NCI-H1105 (cell line): ENCODE measurements at regions not wholly inside any gene's neighbourhood (a gene's known extent, or its start where the extent isn't known, plus 50 kb on each side); places are given as distances from the start of the nearest gene placed in this dataset.
"Not testable (repeated sequence)": the region's sequence is repeated elsewhere in the genome, so short reads cannot be mapped to it uniquely, and the experiment has no call there.

Experiments used
- DNase-seq: peaks from one replicate; lab custom pipeline; 2025; lab: John Stamatoyannopoulos, UW

DNA sequence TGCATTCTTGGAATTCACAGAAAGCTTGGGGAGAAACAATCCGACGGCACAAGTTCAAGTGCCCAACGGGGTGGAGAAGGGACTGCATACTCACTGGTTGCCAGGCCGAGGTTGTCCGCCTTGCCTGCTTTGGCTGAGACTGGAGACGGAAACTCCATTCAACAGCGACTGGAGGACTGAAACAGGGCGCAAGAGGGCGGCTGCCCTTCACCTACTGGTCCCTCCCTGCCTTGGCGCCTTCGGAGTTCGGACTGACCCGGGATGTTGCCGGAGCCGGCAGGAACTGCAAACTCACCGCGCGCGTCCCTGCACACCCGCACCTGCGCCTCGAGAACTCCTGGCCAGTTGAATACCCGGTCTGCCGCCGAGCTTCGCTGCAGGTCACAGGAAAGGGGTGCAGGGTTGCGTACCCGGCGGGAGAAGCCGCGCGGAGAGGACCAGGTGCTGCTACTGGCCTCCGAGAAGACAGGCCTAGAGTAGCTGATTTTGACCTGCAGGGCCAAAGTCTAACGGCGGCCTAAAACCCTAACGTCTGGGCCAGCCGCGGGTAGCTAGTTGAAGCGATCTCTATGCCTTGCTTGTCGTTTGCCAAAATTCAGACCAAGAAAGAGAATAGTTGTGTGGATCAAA is 132.9 kb downstream of the FAM72B start:
- DNase-seq = not testable (repeated sequence)

DNA sequence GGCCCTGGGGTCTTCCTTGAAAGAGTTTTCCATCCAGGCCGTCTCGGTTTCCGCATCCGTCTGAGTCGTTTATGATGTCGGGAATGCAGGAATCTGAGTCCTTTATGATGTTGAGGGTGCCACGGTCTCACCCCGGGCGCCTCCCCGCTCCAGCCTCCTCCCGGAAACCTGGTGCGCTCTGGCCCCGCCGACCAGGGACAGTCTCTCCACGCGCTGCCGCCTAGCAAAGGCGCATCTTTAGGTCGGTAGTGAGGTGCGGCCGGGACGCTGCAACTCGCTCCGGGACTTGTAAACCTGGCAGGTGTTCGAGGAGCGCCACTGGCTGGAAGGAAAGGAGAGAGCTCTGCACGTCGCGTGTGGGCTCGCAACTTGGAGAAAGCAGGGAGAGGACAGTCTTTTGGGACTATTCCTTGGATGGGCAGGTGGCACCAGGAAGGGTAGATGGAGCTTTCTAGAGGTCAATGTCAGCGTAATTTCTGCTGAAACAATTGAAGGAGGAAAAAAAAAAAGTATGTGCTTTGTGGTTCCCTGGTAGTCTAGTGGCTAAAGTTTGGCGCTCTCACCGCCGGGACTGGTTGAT is 132.0 kb downstream of the FAM72B start:
- DNase-seq = not testable (repeated sequence)

DNA sequence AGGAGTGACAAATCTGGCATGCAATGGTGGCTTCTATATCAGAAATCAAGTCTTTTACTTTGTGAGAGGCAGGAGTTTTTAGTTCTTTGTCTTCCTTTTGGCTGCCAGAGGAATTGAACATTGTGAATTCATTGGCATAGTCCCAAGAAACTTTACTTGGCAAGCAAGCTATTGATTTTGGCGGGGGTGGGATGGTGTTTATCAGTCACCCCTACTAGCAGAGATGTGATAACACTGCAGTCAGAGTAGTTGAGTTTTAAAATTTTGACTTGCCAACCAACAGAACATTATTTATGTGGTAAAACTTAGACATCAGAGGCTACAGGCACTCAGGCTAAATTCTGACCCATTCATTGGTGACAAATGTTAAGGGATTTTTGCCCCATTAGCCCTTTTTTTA is 129.2 kb downstream of the FAM72B start:
- DNase-seq = not testable (repeated sequence)

DNA sequence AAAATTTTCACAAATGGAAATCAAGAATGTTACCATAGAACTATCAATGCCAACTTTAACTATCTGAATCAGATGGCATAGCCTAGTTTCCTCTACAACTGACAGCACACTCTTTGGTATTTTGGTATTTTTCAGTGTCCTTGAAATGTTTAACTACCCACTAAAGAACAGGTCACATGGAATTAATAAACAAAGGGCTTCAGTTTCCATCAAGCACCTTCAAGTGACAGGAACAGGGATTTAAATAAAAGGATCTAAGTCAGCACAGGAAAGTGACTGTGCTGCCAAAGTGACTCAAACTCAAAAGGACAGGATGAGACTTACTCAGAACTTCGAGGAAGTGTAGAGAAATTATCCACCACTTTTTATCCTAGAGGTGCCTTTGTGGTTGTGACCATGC is 117.2 kb downstream of the FAM72B start:
- DNase-seq = not testable (repeated sequence)

DNA sequence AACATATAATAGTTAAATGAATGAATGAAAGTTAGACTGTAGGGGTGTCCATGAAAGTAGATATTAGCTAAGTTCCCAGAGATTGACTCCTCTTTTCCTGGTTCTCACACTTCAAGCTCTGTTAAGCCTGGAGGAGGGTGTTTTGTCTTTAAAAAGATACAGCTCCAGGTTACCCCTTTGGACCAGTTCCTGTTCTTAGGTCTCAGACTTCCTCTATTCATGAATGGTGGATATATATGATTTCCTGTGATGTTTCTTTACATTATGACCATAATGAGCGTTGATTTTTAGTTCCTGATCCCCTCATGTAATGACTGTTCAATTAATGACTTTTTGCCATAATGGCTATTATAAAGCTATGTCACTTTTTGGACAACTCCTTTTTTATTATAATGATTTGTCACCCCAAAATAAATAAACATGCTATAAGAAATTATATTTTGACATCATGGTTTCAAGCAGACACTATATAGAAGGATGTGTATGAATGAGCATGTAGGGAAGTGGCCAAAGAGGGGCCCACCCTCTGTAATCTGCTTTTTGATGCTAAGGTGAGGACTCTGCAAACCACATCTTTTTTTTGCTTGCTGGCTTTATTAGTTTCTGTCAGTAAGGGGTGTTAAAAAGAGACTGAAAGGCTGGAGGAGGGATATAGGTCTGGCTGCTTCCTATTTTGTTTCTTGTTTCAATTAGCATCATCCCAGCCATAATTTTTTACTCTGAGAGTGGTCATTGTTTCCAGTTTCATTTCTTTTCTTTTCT is 115.2 kb downstream of the FAM72B start:
- not testable (repeated sequence) for DNase-seq

DNA sequence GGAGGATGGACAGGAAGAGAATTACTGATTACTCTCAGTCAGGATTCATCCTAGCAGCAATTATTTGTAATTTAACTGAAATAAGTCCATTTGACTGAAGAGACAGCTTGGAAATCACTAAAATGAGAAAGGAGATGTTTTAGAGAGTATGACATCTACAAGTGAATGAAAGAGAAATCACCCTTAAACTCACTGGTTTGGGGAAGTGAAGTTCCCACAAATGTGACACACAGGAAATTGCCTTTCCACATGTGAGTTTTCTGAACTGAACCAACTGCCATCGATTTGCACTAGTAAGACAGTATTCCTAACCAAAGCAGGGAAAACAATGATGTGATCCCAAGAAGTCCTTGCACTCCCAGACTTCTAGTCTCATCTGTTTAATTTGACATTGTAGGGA is 110.3 kb downstream of the FAM72B start:
- not testable (repeated sequence) for DNase-seq

DNA sequence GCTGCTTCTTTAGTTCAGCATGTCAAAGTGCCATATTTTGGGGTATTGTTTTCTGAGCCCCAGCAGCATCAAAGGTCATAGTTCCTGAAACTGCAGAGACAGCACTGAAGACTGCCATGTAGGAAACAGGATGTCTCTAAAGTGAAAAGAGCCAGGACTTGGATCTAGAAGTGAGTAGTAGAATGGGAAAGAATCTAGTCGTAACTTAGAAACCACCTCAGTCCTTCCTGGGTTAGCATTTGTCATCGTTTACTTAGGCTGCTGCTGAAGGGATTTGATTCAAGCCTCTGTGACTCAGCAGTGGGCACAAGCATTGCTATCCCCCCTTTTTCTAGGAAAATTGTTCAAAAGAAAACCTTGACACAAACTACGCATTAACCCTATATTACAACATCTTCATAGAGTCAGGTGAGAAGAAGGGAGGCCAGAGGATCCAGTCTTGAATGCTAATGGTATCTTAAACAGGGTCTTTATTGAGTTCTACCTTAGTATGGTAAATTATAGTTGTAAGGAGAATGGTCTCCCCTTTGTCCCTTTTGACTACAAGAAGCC is 108.8 kb downstream of the FAM72B start:
- not testable (repeated sequence) for DNase-seq

DNA sequence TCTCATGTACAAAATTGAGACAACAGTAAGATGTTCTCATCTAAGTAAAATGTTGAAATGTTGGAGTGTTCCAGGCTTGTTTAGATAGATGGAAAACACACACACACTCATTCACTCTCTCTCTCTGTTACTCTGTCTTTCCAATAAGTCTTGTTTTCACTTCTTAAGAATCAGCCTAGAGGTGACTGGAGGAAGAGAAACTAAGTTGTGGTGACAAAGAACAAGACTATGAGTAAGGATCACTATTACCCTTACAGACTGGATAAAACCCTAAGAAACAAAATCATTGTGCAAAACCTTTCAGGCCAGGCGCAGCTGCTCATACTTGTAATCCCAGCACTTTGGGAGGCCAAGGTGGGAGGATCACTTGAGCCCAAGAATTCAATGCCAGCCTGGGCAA is 107.5 kb downstream of the FAM72B start:
- DNase-seq = not testable (repeated sequence)

DNA sequence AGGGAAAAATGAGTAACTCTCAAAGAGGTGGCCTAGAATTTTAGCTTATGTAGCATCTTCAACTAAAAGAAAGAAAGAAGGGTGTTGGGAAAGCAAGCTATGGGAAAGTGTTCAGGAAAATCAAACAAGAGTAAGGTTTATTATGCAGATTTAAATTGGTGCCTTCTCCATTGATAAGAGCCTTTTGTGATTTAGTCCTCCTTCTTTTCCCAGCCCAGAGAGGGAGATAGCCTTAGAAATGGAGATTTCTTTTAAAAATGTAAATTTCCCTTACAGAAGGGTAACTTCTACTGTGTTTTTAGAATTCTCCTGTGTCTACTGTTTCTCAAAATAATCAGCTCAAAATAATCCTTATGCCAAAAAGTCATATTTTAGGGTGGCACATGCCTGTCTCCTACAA is 104.5 kb downstream of the FAM72B start:
- DNase-seq = not testable (repeated sequence)

DNA sequence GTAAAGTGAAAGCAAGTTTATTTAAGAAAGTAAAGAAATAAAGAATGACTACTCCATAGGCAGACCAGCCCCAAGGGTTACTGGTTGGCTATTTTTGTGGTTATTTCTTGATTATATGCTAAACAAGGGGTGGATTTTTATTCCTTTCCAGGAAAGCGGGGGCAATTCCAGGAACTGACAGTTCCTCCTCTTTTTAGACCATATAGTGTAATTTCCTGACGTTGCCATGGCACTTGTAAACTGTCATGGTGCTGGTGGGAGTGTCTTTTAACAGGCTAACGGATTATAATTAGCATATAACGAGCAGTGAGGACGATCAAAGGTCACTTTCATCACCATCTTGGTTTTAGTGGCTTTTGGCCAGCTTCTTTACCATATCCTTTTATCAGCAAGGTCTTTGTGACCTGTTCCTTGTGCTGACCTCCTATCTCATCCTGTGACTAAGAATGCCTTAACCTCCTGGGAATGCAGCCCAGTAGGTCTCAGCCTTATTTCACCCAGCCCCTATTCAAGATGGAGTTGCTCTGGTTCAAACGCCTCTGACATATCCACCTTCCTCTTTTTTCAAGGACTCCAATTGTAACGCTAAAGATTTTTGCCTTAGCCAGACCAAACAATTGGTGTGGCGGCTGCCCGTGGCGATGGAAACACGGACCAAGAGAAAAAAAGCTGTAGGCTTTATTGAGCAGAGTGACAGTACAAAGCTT is 103.8 kb downstream of the FAM72B start:
- not testable (repeated sequence) for DNase-seq

DNA sequence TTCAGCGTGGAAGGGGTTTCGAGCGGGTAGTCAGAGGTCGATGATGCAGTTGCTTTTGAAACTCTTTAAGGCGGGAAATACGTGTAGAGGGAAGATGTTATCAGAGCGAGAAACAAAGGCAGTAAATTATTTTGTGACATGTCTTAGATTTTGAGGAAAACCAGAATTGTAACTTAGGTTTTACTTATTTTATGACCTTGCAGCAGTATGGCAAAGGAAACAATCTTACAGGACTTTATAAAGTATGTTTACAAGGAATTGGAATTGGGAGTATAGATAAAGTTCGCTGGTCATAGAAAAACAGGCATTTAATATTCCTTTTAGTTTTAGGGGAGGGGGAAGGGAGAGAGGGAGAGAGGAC is 103.3 kb downstream of the FAM72B start:
- not testable (repeated sequence) for DNase-seq

DNA sequence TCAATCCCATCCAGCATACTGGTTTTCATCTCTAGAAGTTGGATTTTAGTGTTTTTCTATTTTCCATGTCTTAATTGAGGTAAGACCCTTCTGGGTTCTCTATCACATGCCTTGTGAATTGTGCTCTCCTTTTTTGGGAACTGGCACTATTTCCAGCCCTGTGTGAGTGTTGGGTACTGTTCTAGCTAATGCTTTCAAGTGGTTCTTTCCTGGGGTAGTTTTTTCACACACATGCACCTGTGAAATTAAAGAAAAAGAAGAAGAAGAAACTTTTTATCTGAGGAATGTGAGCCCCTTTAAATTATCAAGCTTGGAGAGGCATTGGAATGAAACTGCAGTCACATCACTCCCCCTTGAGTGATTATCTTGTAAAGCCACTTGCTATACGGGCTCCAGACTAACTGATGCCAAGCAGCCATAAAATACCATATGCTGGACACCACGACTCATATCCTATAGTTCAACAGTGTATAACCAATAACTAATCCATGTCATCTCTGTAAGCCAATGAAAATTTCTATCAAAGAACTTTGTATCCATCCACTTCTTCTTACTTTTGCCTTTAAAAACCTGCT is 102.4 kb downstream of the FAM72B start:
- DNase-seq = not testable (repeated sequence)

DNA sequence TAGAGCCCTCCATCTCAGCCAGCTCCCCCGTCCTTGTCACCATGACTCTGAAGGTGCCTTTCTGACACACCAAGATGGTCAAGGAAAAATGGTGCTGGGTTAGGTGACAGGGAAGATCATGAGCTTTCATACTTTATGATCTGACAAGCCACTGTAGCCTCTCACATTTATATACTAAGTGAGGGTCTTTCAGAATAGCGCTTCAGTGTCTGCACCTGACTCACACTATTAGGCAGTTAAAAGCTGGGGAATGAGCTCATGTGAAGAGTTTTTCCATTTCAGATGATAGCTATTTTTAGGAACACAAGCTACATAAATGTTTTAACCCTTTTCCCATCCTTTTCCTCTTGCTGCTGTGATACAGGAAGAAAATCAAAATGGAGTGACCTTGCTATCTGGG is 101.1 kb downstream of the FAM72B start:
- not testable (repeated sequence) for DNase-seq

DNA sequence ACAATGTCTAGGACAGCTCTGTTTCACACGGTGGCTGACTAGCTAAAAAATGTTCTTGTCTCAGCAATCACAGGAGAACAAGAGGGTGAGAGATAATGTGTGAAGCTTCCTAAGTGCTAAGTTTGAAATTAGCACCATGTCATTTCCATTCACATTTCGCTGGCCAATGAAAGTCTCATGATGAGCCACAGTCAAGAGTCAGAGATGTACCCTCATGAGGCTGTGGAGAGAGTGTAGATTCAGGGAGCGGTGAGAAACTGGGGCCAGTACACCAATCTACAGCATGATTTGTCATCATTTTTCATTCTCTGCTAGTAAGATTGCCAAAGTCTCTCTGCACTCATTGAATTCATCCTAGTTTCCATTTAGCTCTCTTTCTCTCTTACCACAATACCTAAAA is 97.9 kb downstream of the FAM72B start:
- not testable (repeated sequence) for DNase-seq

DNA sequence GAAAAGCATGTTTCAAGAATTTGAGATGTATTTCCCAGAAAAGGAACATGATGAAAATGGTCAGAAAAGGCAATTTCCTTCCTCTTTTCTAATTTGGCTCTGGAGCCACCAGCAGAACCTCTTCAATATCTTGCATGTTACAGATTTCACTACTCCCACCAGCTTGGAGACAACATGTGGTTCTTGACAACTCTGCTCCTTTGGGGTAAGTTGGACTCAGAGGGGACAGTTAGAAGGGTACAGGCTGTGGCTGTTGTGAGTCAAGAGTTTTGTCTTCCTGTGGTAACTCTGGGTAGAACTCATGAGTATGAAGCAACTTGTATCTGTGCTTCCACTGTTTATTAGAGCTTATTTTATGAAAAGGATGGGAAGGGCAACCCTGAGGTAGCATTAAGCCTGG is 96.9 kb downstream of the FAM72B start:
- not testable (repeated sequence) for DNase-seq

DNA sequence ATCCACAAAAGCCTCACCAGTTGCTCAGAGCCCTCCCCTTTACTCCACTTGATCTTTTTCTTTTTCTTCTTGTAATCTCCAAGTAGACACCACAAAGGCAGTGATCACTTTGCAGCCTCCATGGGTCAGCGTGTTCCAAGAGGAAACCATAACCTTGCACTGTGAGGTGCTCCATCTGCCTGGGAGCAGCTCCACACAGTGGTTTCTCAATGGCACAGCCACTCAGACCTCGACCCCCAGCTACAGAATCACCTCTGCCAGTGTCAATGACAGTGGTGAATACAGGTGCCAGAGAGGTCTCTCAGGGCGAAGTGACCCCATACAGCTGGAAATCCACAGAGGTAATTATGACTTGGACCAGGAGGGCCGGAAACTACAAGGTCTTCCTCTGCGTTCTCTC is 95.6 kb downstream of the FAM72B start:
- not testable (repeated sequence) for DNase-seq

DNA sequence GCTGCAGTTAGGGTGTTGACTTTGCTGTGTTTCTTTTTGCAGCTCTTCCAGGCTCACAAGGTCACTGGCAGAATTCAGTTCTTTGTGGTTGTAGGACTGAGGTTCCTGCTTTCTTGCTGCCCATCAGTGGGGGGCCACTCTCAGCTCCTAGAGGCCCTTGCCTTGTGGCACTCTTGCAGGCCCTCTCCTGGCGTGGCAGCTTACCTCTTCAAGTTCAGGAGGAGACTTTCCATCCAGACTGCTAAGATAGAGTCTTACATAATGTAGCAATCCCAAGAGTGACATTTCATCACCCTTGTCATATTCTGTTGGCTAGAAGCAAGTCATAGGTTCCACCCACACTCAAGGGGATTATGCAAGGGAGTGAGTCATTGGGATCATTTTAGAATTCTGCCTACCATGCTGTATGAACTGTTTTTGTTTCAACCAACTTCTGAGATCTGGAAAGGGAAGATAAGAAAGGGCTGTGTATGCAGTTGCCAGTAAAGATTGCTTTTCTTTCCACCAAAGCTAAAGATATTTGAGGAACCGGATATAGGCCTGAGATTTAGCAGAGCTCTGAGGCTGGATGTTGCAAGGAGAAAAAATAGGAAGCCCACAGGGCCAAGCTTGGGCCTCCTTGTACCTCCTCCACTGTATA is 91.7 kb downstream of the FAM72B start:
- not testable (repeated sequence) for DNase-seq

DNA sequence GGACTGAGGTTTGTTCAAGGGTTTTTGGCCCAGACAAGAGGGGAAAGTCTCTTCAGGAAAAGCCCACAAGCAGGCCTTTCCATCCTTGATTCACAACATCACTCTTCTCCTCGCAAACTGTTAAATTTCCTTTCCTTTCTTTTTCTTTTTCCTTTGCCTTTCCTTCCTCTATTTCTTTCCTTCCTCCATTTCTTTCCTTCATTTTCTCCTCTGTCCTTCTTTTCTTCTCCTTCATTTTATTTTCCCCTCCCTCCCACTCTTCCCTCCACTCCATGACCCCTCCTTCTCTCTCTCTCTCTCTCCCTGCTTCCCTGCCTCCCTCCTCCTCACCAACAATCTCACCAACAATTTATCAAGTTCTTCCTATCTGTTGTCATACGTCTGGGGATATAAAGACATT is 89.1 kb downstream of the FAM72B start:
- not testable (repeated sequence) for DNase-seq

DNA sequence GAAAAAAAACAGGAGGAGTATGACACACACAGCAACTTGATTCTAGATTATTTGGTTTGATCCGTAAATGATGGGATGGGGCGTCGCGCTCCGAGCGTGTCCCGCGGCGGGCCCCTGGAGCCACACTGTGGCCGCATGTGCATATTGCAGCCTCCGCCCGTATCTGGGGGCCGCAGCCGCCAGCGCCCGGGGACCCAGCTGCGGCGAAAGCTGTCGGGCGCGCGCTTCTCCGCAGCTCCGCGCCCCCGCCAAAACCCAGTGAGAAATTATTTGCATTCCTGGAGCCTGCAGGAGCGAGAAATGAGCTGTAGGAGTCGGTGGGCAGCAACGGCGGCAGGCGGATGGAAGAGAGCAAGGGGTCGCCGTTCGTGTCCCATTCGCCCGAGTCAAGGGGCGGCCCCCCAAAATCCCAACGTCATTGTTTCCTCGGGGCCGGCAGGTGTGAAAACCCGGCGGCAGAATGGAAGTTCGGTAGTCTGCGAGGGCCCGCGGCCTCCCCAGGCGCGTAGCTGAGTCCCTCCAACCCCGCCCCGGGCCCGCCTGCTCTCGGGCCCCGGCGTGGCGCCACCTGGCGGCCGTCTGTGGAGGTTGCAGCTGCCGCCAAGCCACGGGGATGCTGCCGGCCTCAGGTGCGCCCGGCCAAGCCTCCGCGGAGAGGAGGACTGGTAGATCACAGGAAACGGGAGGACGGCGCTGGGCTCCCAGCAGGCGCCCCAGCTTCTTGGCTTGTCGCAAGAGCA is 86.8 kb downstream of the FAM72B start:
- peak; percentile 47 for DNase-seq

DNA sequence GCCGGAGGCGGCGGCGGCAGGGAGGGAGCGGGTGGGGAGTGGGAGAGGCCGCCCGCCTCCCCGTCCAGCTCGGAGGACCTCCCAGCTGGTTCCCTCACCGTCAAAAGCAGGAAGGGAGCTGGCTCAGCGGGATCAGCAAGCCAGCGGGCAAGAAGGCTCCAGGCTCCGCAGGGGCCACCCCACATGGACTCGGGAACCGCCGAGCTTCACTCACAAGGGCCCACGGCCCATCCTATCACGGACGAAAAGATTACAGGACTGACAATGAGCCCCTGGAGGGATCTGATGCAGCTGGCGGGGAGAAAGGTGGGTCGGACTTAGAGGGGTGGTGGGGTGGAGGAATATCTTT is 86.3 kb downstream of the FAM72B start:
- not testable (repeated sequence) for DNase-seq

DNA sequence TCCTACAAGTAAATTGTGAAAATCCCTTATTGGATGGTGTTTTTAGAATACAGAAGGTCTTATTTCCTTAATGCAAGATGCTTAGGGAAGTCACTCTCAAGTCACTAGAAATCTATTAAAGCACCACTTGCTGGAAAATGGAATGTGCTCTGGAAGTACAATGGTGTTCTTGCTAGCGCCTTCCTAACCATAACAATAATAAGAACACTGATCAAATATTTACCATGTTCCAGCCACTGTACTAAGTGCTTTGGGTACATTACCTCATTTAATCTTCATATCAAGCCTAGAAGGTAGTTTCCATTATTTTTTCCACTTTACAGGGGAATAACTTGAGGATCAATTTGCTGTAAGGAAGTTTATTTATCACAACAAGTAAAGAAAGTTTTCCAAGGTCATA is 75.1 kb downstream of the FAM72B start:
- DNase-seq = not testable (repeated sequence)
